T-helper 1 cell treated with Interleukin-12 subunit alpha and Interleukin-12 subunit beta and Interleukin-4 antibody, amounts not matched to agents 30 ng/mL and 1 ng/mL, for 36 hours (primary cell): ENCODE measurements at regions not wholly inside any gene's neighbourhood (a gene's known extent, or its start where the extent isn't known, plus 50 kb on each side); places are given as distances from the start of the nearest gene placed in this dataset.

Experiments used
- intact Hi-C: fragments of 100-400 bp; cut with micrococcal nuclease; formaldehyde crosslinking; loops from one replicate; pipeline ENCODE4 v1.15.1; 2024

- intact Hi-C loops = no loop called here
Observed at GRCh38 chr2:3065928-3066327, 311.7 kb downstream of the EIPR1 start.

GRCh38 chr2:3062476-3063260 lies 314.9 kb downstream of the EIPR1 start:
- intact Hi-C loops = no loop called here

- intact Hi-C loops = no loop called here
Observed at GRCh38 chr2:3060049-3060448, 317.6 kb downstream of the EIPR1 start.

- intact Hi-C loops = no loop called here
Observed at GRCh38 chr2:3059141-3059925, 318.3 kb downstream of the EIPR1 start.

GRCh38 chr2:3054066-3054465 lies 323.6 kb downstream of the EIPR1 start:
- intact Hi-C loops = no loop called here

GRCh38 chr2:3051266-3051665 lies 326.4 kb downstream of the EIPR1 start:
- intact Hi-C loops = no loop called here

- intact Hi-C loops = no loop called here
Observed at GRCh38 chr2:3046170-3046865, 331.3 kb downstream of the EIPR1 start.

- intact Hi-C loops = no loop called here
Observed at GRCh38 chr2:3045318-3045921, 332.2 kb downstream of the EIPR1 start.

GRCh38 chr2:3044587-3045317 lies 332.9 kb downstream of the EIPR1 start:
- intact Hi-C loops = no loop called here

- intact Hi-C loops = no loop called here
Observed at GRCh38 chr2:3043726-3044125, 333.9 kb downstream of the EIPR1 start.

GRCh38 chr2:3042601-3043585 lies 334.7 kb downstream of the EIPR1 start:
- intact Hi-C loops = no loop called here

- intact Hi-C loops = no loop called here
Observed at GRCh38 chr2:3041841-3042600, 335.6 kb downstream of the EIPR1 start.

GRCh38 chr2:3041246-3041645 lies 336.4 kb downstream of the EIPR1 start:
- intact Hi-C loops = no loop called here

- intact Hi-C loops = no loop called here
Observed at GRCh38 chr2:3040496-3041140, 337.0 kb downstream of the EIPR1 start.

GRCh38 chr2:3040066-3040428 lies 337.6 kb downstream of the EIPR1 start:
- intact Hi-C loops = no loop called here

GRCh38 chr2:3039188-3040065 lies 338.2 kb downstream of the EIPR1 start:
- intact Hi-C loops = no loop called here

- intact Hi-C loops = no loop called here
Observed at GRCh38 chr2:3038636-3039035, 339.0 kb downstream of the EIPR1 start.
